GM06990 (cell line): ENCODE measurements at regions not wholly inside any gene's neighbourhood (a gene's known extent, or its start where the extent isn't known, plus 50 kb on each side); places are given as distances from the start of the nearest gene placed in this dataset.

Experiments
- DNase-seq: peaks from one replicate; pipeline ENCODE4 v3.0.0-alpha.2; 2011; ENCODE audit not compliant: insufficient read length; ENCODE audit errors: extremely low read depth
- H3K27me3 ChIP-seq: replicated peaks from 2 replicates; pipeline ENCODE4 v1.6.0; 2011; ENCODE audit warnings: low read length; ENCODE audit not compliant: control insufficient read depth, insufficient read depth
- H3K36me3 ChIP-seq: 2 replicates; pipeline ENCODE4 v1.5.1; 2011; ENCODE audit warnings: low read length; ENCODE audit not compliant: control insufficient read depth, insufficient read depth
- H3K4me3 ChIP-seq: replicated peaks from 2 replicates; pipeline ENCODE4 v1.5.1; 2011; ENCODE audit warnings: low read depth, mild to moderate bottlenecking, control low read depth, low read length
- CTCF ChIP-seq: IDR thresholded peaks from 2 replicates; pipeline ENCODE4 v1.5.1; 2011; ENCODE audit warnings: low read length, control low read depth, mild to moderate bottlenecking, inconsistent platforms; ENCODE audit not compliant: insufficient read depth, poor library complexity, severe bottlenecking

GRCh38 chr1:194181845-194182244 lies 995.4 kb upstream of the B3GALT2 start:
- no peak for DNase-seq
- no peak for TF ChIP-seq CTCF
- Histone ChIP-seq H3K4me3 (no peak overlapping the region), H3K36me3 (no peaks in the 10 kb centered on the region), H3K27me3 (no peaks in the 10 kb centered on the region)

- Histone ChIP-seq H3K27me3 (no peaks in the 10 kb centered on the region), H3K4me3 (no peak overlapping the region), H3K36me3 (no peaks in the 10 kb centered on the region)
- no peak for DNase-seq
- no peak for TF ChIP-seq CTCF
Observed at GRCh38 chr1:194176212-194176611, 989.8 kb upstream of the B3GALT2 start.

- DNase-seq, result no peak
- Histone ChIP-seq H3K27me3 (no peaks in the 10 kb centered on the region), H3K4me3 (no peak overlapping the region), H3K36me3 (no peaks in the 10 kb centered on the region)
- no peak for TF ChIP-seq CTCF
Observed at GRCh38 chr1:194175251-194175650, 988.8 kb upstream of the B3GALT2 start.

GRCh38 chr1:194174528-194174927 lies 988.1 kb upstream of the B3GALT2 start:
- Histone ChIP-seq H3K4me3 (no peak overlapping the region), H3K36me3 (no peaks in the 10 kb centered on the region), H3K27me3 (no peaks in the 10 kb centered on the region)
- no peak for DNase-seq
- TF ChIP-seq CTCF, result no peak

- no peak overlapping the region for H3K4me3 ChIP-seq
- no peak for TF ChIP-seq CTCF
- H3K27me3 ChIP-seq, result no peaks in the 10 kb centered on the region
- DNase-seq, result no peak
- H3K36me3 ChIP-seq, result no peaks in the 10 kb centered on the region
Observed at GRCh38 chr1:194171596-194171995, 985.2 kb upstream of the B3GALT2 start.

GRCh38 chr1:194167956-194168640 lies 981.7 kb upstream of the B3GALT2 start:
- no peaks in the 10 kb centered on the region for H3K27me3 ChIP-seq
- H3K36me3 ChIP-seq, result no peaks in the 10 kb centered on the region
- no peak for DNase-seq
- H3K4me3 ChIP-seq, result no peak overlapping the region
- no peak for TF ChIP-seq CTCF
